K562 (cell line): ENCODE measurements at regions not wholly inside any gene's neighbourhood (a gene's known extent, or its start where the extent isn't known, plus 50 kb on each side); places are given as distances from the start of the nearest gene placed in this dataset.

Experiments
- ATAC-seq: fragments of 200-7000 bp; cut with Tn5 transposase; 3 replicates; pipeline ENCODE4 v1.9.1; 2020; ENCODE audit warnings: moderate library complexity
- BruUV-seq: library from RNA; stranded (reverse); fragments of 400-500 nt; replicated peaks from 2 replicates; lab custom pipeline; 2021; lab: Mats Ljungman, UMichigan
- CTCF ChIA-PET: fragments of 300-600 bp; formaldehyde crosslinking; extraction: SDS; loops from one replicate; lab custom pipeline; 2021; ENCODE audit warnings: low intra/inter-chr PET ratio; lab: Yijun Ruan, JAX
- POLR2A ChIA-PET: fragments of 300-600, 350-650 bp; sonication (Branson Sonifier 250); formaldehyde crosslinking; extraction: SDS; loops from one replicate; lab custom pipeline; 2021; ENCODE audit warnings: antibody characterized with exemption, inconsistent platforms; lab: Yijun Ruan, JAX
- DNase-seq, 4 experiments: peaks; one replicate each; pipeline versions ENCODE4 v3.0.0 to v3.0.0-alpha.2; 2011 to 2018; ENCODE audit warnings: low spot score in 3 of 4, mixed read lengths in 3 of 4; ENCODE audit errors: extremely low read depth in 1 of 4
- FAIRE-seq: peaks from 2 replicates; lab custom pipeline; 2011; peaks lifted over from hg19 to GRCh38; lab: Jason Lieb, UNC
- H2AFZ ChIP-seq: 2 replicates; pipeline ENCODE4 v1.6.0; 2011; ENCODE audit warnings: low read depth, low read length, control low read depth, inconsistent platforms
- H3K27ac ChIP-seq: fragments of 200-600 bp; 3 replicates; pipeline ENCODE4 v1.8.0; 2011; ENCODE audit warnings: low read depth, mild to moderate bottlenecking, control low read depth, inconsistent platforms, low read length, moderate library complexity, mixed read lengths; ENCODE audit errors: extremely low read depth
- H3K27me3 ChIP-seq, 2 experiments: fragments of 300-600 bp in 1 of 2; 2 replicates in 1 of 2; 3 replicates in 1 of 2; pipeline versions ENCODE4 v1.6.0 to v1.8.0; 2011; ENCODE audit warnings: inconsistent platforms in 2 of 2, low read length in 2 of 2, mild to moderate bottlenecking in 1 of 2, mixed read lengths in 1 of 2, moderate library complexity in 1 of 2; ENCODE audit not compliant: control insufficient read depth in 2 of 2, insufficient read depth in 2 of 2
- H3K36me3 ChIP-seq: fragments of 300-600 bp; 3 replicates; pipeline ENCODE4 v1.8.0; 2011; ENCODE audit warnings: mild to moderate bottlenecking, low read length, inconsistent platforms; ENCODE audit not compliant: control insufficient read depth, insufficient read depth
- H3K4me1 ChIP-seq, 2 experiments: fragments of 200-600 bp in 1 of 2; replicated peaks in 1 of 2; 2 replicates in 1 of 2; 3 replicates in 1 of 2; pipeline versions ENCODE4 v1.5.1 to v1.8.0; 2011; ENCODE audit warnings: inconsistent platforms in 2 of 2, low read length in 2 of 2, mild to moderate bottlenecking in 1 of 2, mixed read lengths in 1 of 2, moderate library complexity in 1 of 2; ENCODE audit not compliant: control insufficient read depth in 2 of 2, insufficient read depth in 2 of 2
- H3K4me2 ChIP-seq: 2 replicates; pipeline ENCODE4 v1.6.1; 2011; ENCODE audit warnings: low read length, control low read depth, inconsistent platforms, mixed read lengths; ENCODE audit not compliant: insufficient read depth
- H3K4me3 ChIP-seq: fragments of 200-600 bp; sonication (generic), shearing (Covaris generic); 2 replicates; pipeline ENCODE4 v1.5.1; 2016; ENCODE audit warnings: control low read depth, inconsistent platforms
- H3K79me2 ChIP-seq: fragments of 200-600 bp; 3 replicates; pipeline ENCODE4 v1.8.0; 2011; ENCODE audit warnings: low read length, inconsistent platforms; ENCODE audit not compliant: control insufficient read depth, insufficient read depth
- H3K9ac ChIP-seq, 2 experiments: 2 replicates each; pipeline versions ENCODE4 v1.6.0 to v1.6.1; 2011; ENCODE audit warnings: low read depth in 2 of 2, low read length in 2 of 2, control low read depth in 1 of 2, inconsistent platforms in 1 of 2, mild to moderate bottlenecking in 1 of 2, mixed read lengths in 1 of 2; ENCODE audit not compliant: insufficient read depth in 1 of 2
- H3K9me1 ChIP-seq: one replicate; pipeline ENCODE4 v1.6.0; 2011; ENCODE audit warnings: inconsistent platforms, mild to moderate bottlenecking, low read length, moderate library complexity; ENCODE audit not compliant: control insufficient read depth, insufficient read depth
- H3K9me3 ChIP-seq: replicated peaks from 2 replicates; pipeline ENCODE4 v1.5.1; 2011; ENCODE audit warnings: low read depth, low read length, inconsistent platforms; ENCODE audit not compliant: control insufficient read depth, insufficient read depth
- H4K20me1 ChIP-seq: replicated peaks from 2 replicates; pipeline ENCODE4 v1.6.1; 2011; ENCODE audit warnings: low read length, inconsistent platforms, mixed read lengths; ENCODE audit not compliant: control insufficient read depth, insufficient read depth
- HEY1 ChIP-seq: fragments of 250-450 bp; sonication (Bioruptor Pico); IDR thresholded peaks from 2 replicates; pipeline ENCODE4 v1.5.0; 2020; ENCODE audit warnings: mild to moderate bottlenecking, moderate library complexity, borderline replicate concordance
- KAT7 ChIP-seq: sonication (generic); formaldehyde crosslinking; IDR thresholded peaks from 2 replicates; pipeline ENCODE4 v1.8.0; 2022; ENCODE audit warnings: missing genetic modification reagents, mild to moderate bottlenecking, borderline replicate concordance
- LEF1 ChIP-seq: fragments of 450-650 bp; IDR thresholded peaks from 2 replicates; pipeline ENCODE4 v1.6.1; 2016; ENCODE audit warnings: mild to moderate bottlenecking
- NR2C1 ChIP-seq, 2 experiments: fragments of 450-650 bp; IDR thresholded peaks; 2 replicates each; pipeline ENCODE4 v1.6.1; 2017; ENCODE audit warnings: mild to moderate bottlenecking in 2 of 2, antibody characterized with exemption in 1 of 2, inconsistent platforms in 1 of 2, missing compliant biosample characterization in 1 of 2, missing genetic modification characterization in 1 of 2
- PURB ChIP-seq: sonication (generic); formaldehyde crosslinking; IDR thresholded peaks from 2 replicates; pipeline ENCODE4 v1.9.0; 2021; ENCODE audit warnings: low read depth, mild to moderate bottlenecking, missing genetic modification reagents
- ZNF316 ChIP-seq: fragments of 450-650 bp; IDR thresholded peaks from 2 replicates; pipeline ENCODE4 v1.6.1; 2016
- WGBS: fragments of 100-300 bp; shearing (Covaris generic); methylation state at CpG from one replicate; pipeline ENCODE4 v1.1.6; 2016; ENCODE audit warnings: low coverage, mixed read lengths; ENCODE audit not compliant: insufficient coverage; ENCODE audit errors: missing lambda C conversion rate; 5-methylcytosine and 5-hydroxymethylcytosine counted together
- in situ Hi-C: fragments of 300-500 bp; cut with MboI; formaldehyde crosslinking; loops from 4 replicates; pipeline ENCODE4 v1.15.0; 2018; ENCODE audit warnings: inconsistent platforms, mixed read lengths
- intact Hi-C: fragments of 100-400 bp; cut with micrococcal nuclease; formaldehyde crosslinking; loops from 2 replicates; pipeline ENCODE4 v1.14.2; 2022
- TF ChIP-seq, protein P1 (sequence below): sonication (generic); formaldehyde crosslinking; IDR thresholded peaks from 2 replicates; pipeline ENCODE4 v1.8.0; 2022; ENCODE audit warnings: mild to moderate bottlenecking, missing genetic modification reagents
- TF ChIP-seq, protein P2 (sequence below): sonication (generic); formaldehyde crosslinking; IDR thresholded peaks from 2 replicates; pipeline ENCODE4 v1.5.0; 2020; ENCODE audit warnings: missing genetic modification reagents
- TF ChIP-seq, protein P3 (sequence below): sonication (generic); formaldehyde crosslinking; IDR thresholded peaks from 2 replicates; pipeline ENCODE4 v1.9.0; 2022; ENCODE audit warnings: mild to moderate bottlenecking, missing genetic modification reagents

DNA sequence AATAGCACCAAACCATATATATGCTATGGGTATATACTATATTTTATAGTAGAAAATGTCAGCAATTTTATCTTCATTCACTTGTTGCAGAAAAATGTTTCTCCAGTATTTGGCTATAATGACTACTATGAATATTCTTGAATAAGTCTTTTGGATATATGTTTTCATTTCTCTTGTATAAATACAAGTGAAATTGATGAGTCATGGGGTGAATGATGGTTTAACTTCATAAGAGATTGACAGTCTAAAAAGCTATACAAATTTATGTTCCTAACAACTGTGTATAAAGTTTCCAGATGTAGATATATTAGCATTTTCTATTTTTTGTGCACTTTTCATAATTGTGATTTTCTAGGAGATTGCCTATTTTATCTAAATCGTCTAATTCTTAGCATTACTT, 714.8 kb downstream of the TRHDE start:
- no peak overlapping the region for H3K27ac ChIP-seq
- no TSS peak for BruUV-seq
- FAIRE-seq (no peak), ATAC-seq (no peak), DNase-seq (no peak)
- no peaks in the 10 kb centered on the region for H3K36me3 ChIP-seq
- ChIA-PET CTCF (no interaction called here), POLR2A (no interaction called here)
- H2AFZ ChIP-seq, result no peak overlapping the region
- H3K4me3 ChIP-seq, result no peak overlapping the region
- 0 out of 2 replicates have a peak, but pooled peaks have one; percentile 9 for TF ChIP-seq ZNF316
- TF ChIP-seq, protein P1, sequence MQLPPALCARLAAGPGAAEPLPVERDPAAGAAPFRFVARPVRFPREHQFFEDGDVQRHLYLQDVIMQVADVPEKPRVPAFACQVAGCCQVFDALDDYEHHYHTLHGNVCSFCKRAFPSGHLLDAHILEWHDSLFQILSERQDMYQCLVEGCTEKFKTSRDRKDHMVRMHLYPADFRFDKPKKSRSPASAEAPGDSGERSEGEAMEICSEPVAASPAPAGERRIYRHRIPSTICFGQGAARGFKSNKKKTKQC (CRISPR knock-in tag), result no peak
- H3K27me3 ChIP-seq, result no peaks in the 10 kb centered on the region
- intact Hi-C loops (no loop called here), in situ Hi-C loops (no loop called here)
- H3K4me2 ChIP-seq, result no peak overlapping the region
- no peak overlapping the region for H3K9ac ChIP-seq
- no peaks in the 10 kb centered on the region for H3K79me2 ChIP-seq
- H3K9me3 ChIP-seq, result no peaks in the 10 kb centered on the region
- WGBS, result 0% methylated on average over 1 of the region's 1 CpG
- no peaks in the 10 kb centered on the region for H3K9me1 ChIP-seq
- H3K4me1 ChIP-seq, result no peaks in the 10 kb centered on the region
- H4K20me1 ChIP-seq, result no peaks in the 10 kb centered on the region

DNA sequence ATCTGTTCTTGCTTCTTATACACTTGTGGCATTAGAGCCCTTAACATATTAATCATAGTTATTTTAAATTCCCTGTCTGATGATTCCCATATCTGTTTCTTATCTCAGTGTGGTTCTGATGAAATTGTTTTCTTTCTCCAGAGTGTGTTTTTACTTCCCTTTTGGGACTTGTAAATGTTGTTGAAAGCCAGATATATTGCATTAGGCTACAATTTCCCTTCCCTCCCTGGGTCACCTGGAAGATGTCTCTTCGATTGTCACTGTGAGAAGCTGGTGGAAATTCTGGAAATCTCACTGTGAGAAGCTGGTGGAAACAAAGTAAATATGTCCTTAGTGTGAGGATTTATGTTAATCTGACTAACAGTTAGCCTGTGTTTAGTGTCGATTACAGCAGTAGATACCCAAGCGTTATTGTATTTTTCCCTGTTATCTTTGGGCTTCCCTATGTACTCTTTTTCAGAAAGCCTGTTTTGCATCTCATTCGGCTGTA, 717.3 kb downstream of the TRHDE start:
- no peak overlapping the region for H3K9ac ChIP-seq
- TF ChIP-seq PURB (CRISPR knock-in tag), result no peak
- TF ChIP-seq, protein P2, sequence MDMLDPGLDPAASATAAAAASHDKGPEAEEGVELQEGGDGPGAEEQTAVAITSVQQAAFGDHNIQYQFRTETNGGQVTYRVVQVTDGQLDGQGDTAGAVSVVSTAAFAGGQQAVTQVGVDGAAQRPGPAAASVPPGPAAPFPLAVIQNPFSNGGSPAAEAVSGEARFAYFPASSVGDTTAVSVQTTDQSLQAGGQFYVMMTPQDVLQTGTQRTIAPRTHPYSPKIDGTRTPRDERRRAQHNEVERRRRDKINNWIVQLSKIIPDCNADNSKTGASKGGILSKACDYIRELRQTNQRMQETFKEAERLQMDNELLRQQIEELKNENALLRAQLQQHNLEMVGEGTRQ, result no peak
- TF ChIP-seq, protein P3, sequence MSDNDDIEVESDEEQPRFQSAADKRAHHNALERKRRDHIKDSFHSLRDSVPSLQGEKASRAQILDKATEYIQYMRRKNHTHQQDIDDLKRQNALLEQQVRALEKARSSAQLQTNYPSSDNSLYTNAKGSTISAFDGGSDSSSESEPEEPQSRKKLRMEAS, result no peak
- no peak for TF ChIP-seq LEF1
- TF ChIP-seq KAT7, result no peak
- TF ChIP-seq NR2C1 (IDR thresholded peaks at IDR 0.05), result no peak
- TF ChIP-seq NR2C1 (tag; IDR thresholded peaks at IDR 0.05), result no peak
- TF ChIP-seq HEY1 (CRISPR knock-in tag), result no peak
- H3K9me1 ChIP-seq, result no peaks in the 10 kb centered on the region
- ATAC-seq (no peak), FAIRE-seq (no peak), DNase-seq (no peak)
- CTCF ChIA-PET, result no interaction called here
- intact Hi-C loops (no loop called here), in situ Hi-C loops (no loop called here)
- H3K36me3 ChIP-seq, result no peaks in the 10 kb centered on the region
- H4K20me1 ChIP-seq, result no peaks in the 10 kb centered on the region
- no peak overlapping the region for H3K4me2 ChIP-seq
- no peaks in the 10 kb centered on the region for H3K4me1 ChIP-seq
- no peak overlapping the region for H3K4me3 ChIP-seq
- H3K27ac ChIP-seq, result no peak overlapping the region
- H3K9me3 ChIP-seq, result no peaks in the 10 kb centered on the region
- no TSS peak for BruUV-seq
- POLR2A ChIA-PET, result no interaction called here
- H3K27me3 ChIP-seq, result no peaks in the 10 kb centered on the region
- H2AFZ ChIP-seq, result no peak overlapping the region
- WGBS, result 0% methylated on average over 4 of the region's 4 CpGs
- H3K79me2 ChIP-seq, result no peaks in the 10 kb centered on the region
